ENCODE measurements at regions not wholly inside any gene's neighbourhood (a gene's known extent, or its start where the extent isn't known, plus 50 kb on each side); places are given as distances from the start of the nearest gene placed in this dataset.

DNA sequence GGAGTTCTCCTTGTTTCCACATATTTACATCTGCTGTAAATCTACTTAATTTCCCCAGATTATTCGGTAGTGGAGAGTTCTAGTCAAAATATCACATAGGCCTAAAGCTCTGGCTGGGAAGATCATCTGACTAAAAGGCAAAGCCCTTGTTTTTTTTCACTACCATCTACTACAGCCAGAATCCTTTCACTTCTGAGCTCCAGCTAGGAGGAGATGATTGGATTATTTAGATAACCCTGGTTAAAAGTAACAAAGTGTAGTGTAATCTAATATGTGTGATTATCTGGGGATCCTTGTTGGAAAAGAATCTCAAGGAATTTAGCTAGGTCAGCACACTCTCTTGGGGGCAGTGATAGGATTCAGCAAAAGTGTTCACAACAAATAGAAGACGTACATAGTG lies 125.4 kb downstream of the DYRK2 start:
- TF ChIP-seq, protein P1, sequence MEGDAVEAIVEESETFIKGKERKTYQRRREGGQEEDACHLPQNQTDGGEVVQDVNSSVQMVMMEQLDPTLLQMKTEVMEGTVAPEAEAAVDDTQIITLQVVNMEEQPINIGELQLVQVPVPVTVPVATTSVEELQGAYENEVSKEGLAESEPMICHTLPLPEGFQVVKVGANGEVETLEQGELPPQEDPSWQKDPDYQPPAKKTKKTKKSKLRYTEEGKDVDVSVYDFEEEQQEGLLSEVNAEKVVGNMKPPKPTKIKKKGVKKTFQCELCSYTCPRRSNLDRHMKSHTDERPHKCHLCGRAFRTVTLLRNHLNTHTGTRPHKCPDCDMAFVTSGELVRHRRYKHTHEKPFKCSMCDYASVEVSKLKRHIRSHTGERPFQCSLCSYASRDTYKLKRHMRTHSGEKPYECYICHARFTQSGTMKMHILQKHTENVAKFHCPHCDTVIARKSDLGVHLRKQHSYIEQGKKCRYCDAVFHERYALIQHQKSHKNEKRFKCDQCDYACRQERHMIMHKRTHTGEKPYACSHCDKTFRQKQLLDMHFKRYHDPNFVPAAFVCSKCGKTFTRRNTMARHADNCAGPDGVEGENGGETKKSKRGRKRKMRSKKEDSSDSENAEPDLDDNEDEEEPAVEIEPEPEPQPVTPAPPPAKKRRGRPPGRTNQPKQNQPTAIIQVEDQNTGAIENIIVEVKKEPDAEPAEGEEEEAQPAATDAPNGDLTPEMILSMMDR (IDR thresholded peaks at IDR 0.05), result no peak
- TF ChIP-seq EP300 (IDR thresholded peaks at IDR 0.05), result no peak

All from esophagus muscularis mucosa (tissue), 3 donors.